ENCODE measurements at regions not wholly inside any gene's neighbourhood (a gene's known extent, or its start where the extent isn't known, plus 50 kb on each side); places are given as distances from the start of the nearest gene placed in this dataset.

GRCh38 chr13:80086304-80086721, 254.6 kb downstream of the SPRY2 start:
- ChIA-PET POLR2A (interaction anchor here (0.7 to 1.1 kb wide), 2 partner anchors 178 to 253 kb away, joined by 3 read pairs; no protein-coding TSS in a partner anchor), CTCF (interaction anchor here (0.6 to 1.0 kb wide), 2 partner anchors 12 to 51 kb away, joined by 3 to 4 read pairs; no protein-coding TSS in a partner anchor)
- DNase-seq (ENCODE audit: extremely low spot score) = no peak
- no peak for TF ChIP-seq NFRKB (IDR thresholded peaks at IDR 0.05)
- no peak for TF ChIP-seq FOXM1 (IDR thresholded peaks at IDR 0.05; ENCODE audit: borderline replicate concordance)

GRCh38 chr13:80083853-80084676, 256.9 kb downstream of the SPRY2 start:
- POLR2A ChIA-PET = no interaction called here
- peak; percentile 39 for DNase-seq (ENCODE audit: extremely low spot score)
- CTCF ChIA-PET = no interaction called here
- peak; percentile 30; the same call in 1 of the 2 replicates for TF ChIP-seq PKNOX1 (IDR thresholded peaks at IDR 0.05)
- TF ChIP-seq ZNF384 (IDR thresholded peaks at IDR 0.05) = peak; percentile 98
- TF ChIP-seq HDGF (IDR thresholded peaks at IDR 0.05; ENCODE audit: borderline replicate concordance) = no peak

- no peak for DNase-seq (ENCODE audit: extremely low spot score)
- TF ChIP-seq NFRKB (IDR thresholded peaks at IDR 0.05) = no peak
- TF ChIP-seq FOXA1 (IDR thresholded peaks at IDR 0.05) = no peak
- no peak for TF ChIP-seq L3MBTL2 (conservative IDR thresholded peaks at IDR 0.05)
- no peak for TF ChIP-seq HDGF (IDR thresholded peaks at IDR 0.05; ENCODE audit: borderline replicate concordance)
- TF ChIP-seq SP1 (IDR thresholded peaks at IDR 0.05) = no peak
- TF ChIP-seq FOXK2 (IDR thresholded peaks at IDR 0.05) = no peak
- no peak for TF ChIP-seq BHLHE40 (IDR thresholded peaks at IDR 0.05; ENCODE audit: borderline replicate concordance)
- TF ChIP-seq FOXM1 (IDR thresholded peaks at IDR 0.05; ENCODE audit: borderline replicate concordance) = no peak
- TF ChIP-seq CTBP1 (IDR thresholded peaks at IDR 0.05; ENCODE audit: borderline replicate concordance) = no peak
- no peak for TF ChIP-seq LEF1 (IDR thresholded peaks at IDR 0.05; ENCODE audit: borderline replicate concordance)
- TF ChIP-seq ELF4 (IDR thresholded peaks at IDR 0.05) = no peak
- TF ChIP-seq ARNT (IDR thresholded peaks at IDR 0.05) = no peak
- no peak for TF ChIP-seq TARDBP (IDR thresholded peaks at IDR 0.05)
- TF ChIP-seq PKNOX1 (IDR thresholded peaks at IDR 0.05) = no peak
- no peak for TF ChIP-seq ZNF384 (IDR thresholded peaks at IDR 0.05)
- CTCF ChIA-PET = no interaction called here
- POLR2A ChIA-PET = no interaction called here
Measured at GRCh38 chr13:80083081-80083852, 257.7 kb downstream of the SPRY2 start.

- ChIA-PET CTCF (interaction anchor here (0.5 kb wide), 1 partner anchor 61 kb away, joined by 5 read pairs; no protein-coding TSS in a partner anchor), POLR2A (interaction anchor here (2.1 kb wide), 1 partner anchor 258 kb away, joined by 7 read pairs; the partner anchor contains the start of gene SPRY2)
- no peak for DNase-seq (ENCODE audit: extremely low spot score)
- TF ChIP-seq SP1 (IDR thresholded peaks at IDR 0.05) (no peak), ELF4 (IDR thresholded peaks at IDR 0.05) (no peak), PKNOX1 (IDR thresholded peaks at IDR 0.05) (no peak), L3MBTL2 (conservative IDR thresholded peaks at IDR 0.05) (no peak), FOXM1 (IDR thresholded peaks at IDR 0.05; ENCODE audit: borderline replicate concordance) (no peak), CTBP1 (IDR thresholded peaks at IDR 0.05; ENCODE audit: borderline replicate concordance) (no peak), ZNF384 (IDR thresholded peaks at IDR 0.05) (no peak)
Measured at GRCh38 chr13:80082396-80083080, 258.4 kb downstream of the SPRY2 start.

GRCh38 chr13:80074811-80075210, 266.1 kb downstream of the SPRY2 start:
- DNase-seq (ENCODE audit: extremely low spot score) = no peak
- no peak for TF ChIP-seq ARNT (IDR thresholded peaks at IDR 0.05)
- no peak for TF ChIP-seq LEF1 (IDR thresholded peaks at IDR 0.05; ENCODE audit: borderline replicate concordance)
- ChIA-PET POLR2A (no interaction called here), CTCF (no interaction called here)

GRCh38 chr13:80074143-80074752, 266.7 kb downstream of the SPRY2 start:
- ChIA-PET CTCF (interaction anchor here (0.7 kb wide), 1 partner anchor 163 kb away, joined by 3 read pairs; no protein-coding TSS in a partner anchor), POLR2A (no interaction called here)
- TF ChIP-seq SP1 (IDR thresholded peaks at IDR 0.05) (no peak), FOXM1 (IDR thresholded peaks at IDR 0.05; ENCODE audit: borderline replicate concordance) (no peak), BHLHE40 (IDR thresholded peaks at IDR 0.05; ENCODE audit: borderline replicate concordance) (no peak), HDGF (IDR thresholded peaks at IDR 0.05; ENCODE audit: borderline replicate concordance) (no peak), SUZ12 (IDR thresholded peaks at IDR 0.05) (no peak), CTBP1 (IDR thresholded peaks at IDR 0.05; ENCODE audit: borderline replicate concordance) (no peak), FOXK2 (IDR thresholded peaks at IDR 0.05) (no peak), LEF1 (IDR thresholded peaks at IDR 0.05; ENCODE audit: borderline replicate concordance) (no peak), ZNF384 (IDR thresholded peaks at IDR 0.05) (no peak), ELF4 (IDR thresholded peaks at IDR 0.05) (no peak), ARNT (IDR thresholded peaks at IDR 0.05) (no peak), PKNOX1 (IDR thresholded peaks at IDR 0.05) (no peak), FOXA1 (IDR thresholded peaks at IDR 0.05) (no peak), NFRKB (IDR thresholded peaks at IDR 0.05) (no peak), TARDBP (IDR thresholded peaks at IDR 0.05) (no peak), L3MBTL2 (conservative IDR thresholded peaks at IDR 0.05) (no peak)

More at GRCh38 chr13:80074143-80074752, 266.7 kb downstream of the SPRY2 start:
- no peak for DNase-seq (ENCODE audit: extremely low spot score)
